GM21619 (cell line): ENCODE measurements at regions not wholly inside any gene's neighbourhood (a gene's known extent, or its start where the extent isn't known, plus 50 kb on each side); places are given as distances from the start of the nearest gene placed in this dataset.
"Not testable (repeated sequence)": the region's sequence is repeated elsewhere in the genome, so short reads cannot be mapped to it uniquely, and the experiment has no call there.

Experiments used
- ATAC-seq: cut with Tn5 transposase; IDR thresholded peaks from one replicate; pipeline ENCODE4 v1.9.1; 2021; ENCODE audit not compliant: unreplicated experiment

DNA sequence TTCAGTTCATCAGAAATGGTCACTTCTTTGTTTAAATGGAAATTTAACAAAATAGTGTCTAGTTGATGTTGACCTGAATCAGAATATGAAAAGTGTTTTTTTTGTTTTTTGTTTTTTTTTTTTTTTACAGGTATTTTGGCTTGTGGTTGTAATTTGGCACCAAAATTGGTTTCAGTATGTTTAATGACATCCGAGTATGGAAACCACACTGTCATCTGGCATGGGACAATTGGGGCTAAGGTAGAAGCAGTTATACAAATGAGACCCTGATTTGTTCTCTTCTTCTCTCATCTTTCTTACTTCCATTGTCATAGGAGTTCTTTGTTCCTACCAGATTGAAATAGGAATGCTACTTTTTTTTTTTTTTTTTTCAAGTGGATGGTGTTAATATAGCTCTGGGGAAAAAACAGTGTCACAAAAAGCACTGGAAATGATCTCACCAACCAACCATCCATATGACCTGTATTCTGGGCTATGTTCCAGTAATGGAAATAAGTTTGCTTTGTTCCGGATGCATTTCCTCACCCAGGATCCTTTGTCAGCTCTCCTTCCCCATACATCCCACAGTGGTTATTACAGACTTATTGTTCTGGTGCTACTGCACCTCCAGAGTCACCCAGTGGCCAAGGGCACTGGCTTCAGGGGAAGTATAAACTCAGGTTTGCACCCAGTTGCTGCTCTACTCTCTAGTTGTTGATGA is 95.8 kb downstream of the ATXN3L start:
- no peak for ATAC-seq

- no peak for ATAC-seq
These were observed 98.9 kb downstream of the ATXN3L start for GRCh38 chrX:13220916-13221315.

GRCh38 chrX:13219991-13220764 is 99.7 kb downstream of the ATXN3L start:
- ATAC-seq = no peak

DNA sequence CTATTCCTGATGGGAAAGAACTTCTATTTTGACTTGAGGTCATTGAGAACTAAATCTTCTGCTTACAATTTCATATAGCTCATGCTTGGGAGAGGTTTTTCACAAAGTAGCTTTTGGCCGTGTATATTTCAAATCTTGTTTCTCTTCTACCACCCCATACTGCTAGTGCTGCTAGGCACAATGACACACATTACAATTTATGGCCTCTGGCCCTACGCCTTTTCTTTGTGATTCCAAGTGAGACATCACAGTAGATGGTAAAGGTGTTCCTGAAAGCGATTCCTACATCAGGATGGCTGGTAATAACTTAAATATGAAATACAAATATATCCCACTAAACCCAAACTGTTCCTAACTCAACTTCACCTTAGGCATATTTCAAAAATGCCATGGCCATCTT is 101.1 kb downstream of the ATXN3L start:
- no peak for ATAC-seq

DNA sequence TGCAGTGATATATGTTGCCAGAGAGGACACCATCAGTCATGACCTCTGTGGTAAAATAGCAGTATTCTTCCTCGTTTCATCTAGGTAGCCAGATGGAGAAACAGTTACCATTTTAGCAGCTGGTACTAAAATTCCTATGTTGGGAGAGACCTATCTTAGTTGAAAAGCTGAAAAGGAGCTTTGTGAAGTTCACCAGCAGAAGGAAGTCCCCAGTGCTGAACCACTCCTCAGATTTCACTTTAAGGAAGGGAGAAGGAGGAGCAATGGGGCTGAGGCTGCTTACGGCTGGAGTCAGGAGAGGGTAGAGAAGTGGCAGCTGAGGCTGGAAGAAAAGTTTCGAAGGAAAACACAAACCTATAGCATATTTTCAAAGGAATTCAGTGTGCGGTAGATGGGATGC is 103.7 kb downstream of the ATXN3L start:
- no peak for ATAC-seq

GRCh38 chrX:13215729-13216128 is 104.1 kb downstream of the ATXN3L start:
- no peak for ATAC-seq

GRCh38 chrX:13212191-13212651 is 107.6 kb downstream of the ATXN3L start:
- ATAC-seq = no peak

DNA sequence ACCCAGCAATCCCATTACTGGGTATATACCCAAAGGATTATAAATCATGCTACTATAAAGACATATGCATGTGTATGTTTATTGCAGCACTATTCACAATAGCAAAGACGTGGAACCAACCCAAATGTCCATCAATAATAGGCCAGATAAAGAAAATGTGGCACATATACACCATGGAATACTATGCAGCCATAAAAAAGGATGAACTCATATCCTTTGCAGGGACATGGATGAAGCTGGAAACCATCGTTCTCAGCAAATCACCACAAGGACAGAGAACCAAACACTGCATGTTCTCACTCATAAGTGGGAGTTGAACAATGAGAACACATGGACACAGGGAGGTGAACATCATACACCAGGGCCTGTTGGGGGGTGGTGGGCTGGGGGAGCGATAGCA is 109.7 kb downstream of the ATXN3L start:
- not testable (repeated sequence) for ATAC-seq

DNA sequence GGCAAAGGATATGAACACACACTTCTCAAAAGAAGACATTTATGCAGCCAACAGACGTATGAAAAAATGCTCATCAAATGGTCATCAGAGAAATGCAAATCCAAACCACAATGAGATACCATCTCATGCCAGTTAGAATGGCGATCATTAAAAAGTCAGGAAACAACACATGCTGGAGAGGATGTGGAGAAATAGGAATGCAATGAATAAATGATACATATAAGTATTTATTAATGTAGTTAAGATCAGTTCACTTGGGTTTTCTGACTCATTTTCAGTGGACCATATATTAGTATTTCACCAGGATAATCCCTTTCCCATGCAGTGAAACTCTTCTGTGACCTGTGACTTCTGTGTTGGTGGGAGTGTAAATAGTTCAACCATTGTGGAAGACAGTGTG is 110.1 kb downstream of the ATXN3L start:
- not testable (repeated sequence) for ATAC-seq

DNA sequence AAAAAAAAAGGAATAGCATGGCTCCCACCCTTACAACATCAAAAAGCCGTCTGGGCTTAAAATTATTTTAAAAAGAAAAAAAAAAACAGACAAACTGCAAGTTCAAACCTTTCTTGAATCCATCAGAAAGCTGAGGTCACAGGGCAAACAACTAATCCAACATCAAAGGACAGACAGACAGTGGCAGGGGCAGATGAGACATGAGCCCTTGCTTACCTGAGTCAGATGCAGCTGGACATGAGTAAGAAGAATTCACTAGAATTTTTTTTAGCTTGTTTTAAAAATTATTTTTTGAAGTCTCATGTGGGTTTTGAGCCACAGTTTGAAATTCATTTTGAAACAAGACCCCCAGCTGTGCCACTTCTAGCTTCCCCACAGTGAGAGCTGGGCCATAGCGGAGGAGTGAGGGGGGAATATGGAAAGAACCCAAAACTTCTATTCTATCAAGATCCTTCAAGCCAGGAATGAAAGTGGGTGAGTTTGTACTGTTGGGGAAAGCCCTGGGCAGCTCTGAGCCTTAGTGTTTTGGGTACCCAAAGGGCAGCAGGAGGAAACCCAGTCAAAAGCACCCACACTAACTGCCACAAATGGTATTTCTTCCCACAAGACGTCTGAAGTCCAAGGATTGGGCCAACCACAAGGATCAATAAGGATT is 111.4 kb downstream of the ATXN3L start:
- ATAC-seq = no peak

DNA sequence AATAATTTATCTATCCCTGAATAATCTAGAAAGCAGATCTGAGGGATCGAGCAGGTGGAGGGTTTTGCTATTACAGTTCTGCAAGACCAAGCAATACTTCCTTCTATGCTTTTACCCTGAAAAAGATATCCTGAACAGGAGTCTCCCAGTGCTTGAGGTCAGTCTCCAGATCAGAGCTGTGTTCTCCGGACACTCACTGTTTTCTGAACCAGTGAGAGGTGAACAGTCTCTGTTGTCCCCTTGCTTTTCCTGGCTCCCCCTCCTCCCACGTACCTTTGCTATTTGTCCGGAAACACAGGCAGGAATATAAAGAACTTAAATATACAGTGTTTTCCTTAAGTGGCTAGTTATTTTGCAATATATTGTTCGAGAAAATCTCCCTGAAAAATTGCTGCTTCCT is 116.6 kb downstream of the ATXN3L start:
- ATAC-seq = no peak

GRCh38 chrX:13201605-13202219 is 118.1 kb downstream of the ATXN3L start:
- no peak for ATAC-seq

- no peak for ATAC-seq
These were observed 119.5 kb downstream of the ATXN3L start for GRCh38 chrX:13200398-13200797.

DNA sequence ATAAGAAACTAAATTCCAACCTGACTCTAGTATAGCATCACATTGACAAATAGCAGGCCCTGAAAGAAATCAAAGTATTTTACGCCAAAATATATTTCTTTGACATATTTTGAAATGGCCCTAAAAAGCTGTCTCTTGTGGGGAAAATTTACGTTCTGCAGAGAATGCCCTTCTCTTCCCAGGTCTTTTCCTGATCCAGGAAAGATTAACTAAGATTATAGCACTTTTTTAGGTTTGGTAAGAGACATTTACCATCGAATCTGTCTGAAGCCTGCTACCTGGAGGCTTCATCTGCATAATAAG is 121.1 kb downstream of the ATXN3L start:
- ATAC-seq = no peak

GRCh38 chrX:13198056-13198761 is 121.6 kb downstream of the ATXN3L start:
- no peak for ATAC-seq

- no peak for ATAC-seq
These were observed 123.1 kb downstream of the ATXN3L start for GRCh38 chrX:13196782-13197181.

GRCh38 chrX:13195340-13195739 is 124.5 kb downstream of the ATXN3L start:
- no peak for ATAC-seq

DNA sequence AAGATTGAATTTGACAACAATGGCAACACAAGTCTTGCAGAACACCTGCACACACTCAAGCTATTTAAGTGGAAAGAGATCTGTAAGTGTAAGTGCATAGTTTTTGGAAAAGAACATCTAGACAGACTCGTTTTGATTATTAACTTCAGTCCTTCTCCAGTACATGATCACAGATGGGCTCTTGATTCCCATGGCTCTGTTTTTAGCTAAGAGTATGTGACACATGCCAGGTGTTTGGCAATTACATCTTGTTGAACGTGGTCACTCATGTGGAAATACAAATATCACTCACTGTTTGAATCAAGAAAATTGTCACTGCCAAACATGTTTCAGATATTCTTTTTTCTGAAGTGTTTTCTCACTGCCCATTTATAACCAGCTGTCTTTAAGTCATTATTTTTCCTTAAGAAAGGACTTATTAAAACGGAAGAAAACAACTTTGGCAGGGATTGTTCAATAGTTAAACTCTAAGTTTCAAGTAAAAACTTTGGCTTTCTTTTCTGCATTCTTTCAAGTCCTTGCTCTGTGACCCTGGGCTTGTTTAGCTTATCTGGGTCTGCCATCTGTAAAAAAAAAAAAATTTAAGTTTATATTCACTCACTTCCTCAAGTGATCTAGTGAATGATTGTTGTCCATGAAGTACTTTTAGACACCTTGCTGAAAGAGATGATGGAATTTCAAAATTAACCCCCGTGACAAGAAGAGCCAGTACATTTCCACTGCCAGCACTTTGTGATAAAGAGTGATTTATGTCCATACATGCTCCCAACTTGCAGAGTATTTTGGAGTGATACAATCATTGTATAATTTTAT is 125.4 kb downstream of the ATXN3L start:
- no peak for ATAC-seq

DNA sequence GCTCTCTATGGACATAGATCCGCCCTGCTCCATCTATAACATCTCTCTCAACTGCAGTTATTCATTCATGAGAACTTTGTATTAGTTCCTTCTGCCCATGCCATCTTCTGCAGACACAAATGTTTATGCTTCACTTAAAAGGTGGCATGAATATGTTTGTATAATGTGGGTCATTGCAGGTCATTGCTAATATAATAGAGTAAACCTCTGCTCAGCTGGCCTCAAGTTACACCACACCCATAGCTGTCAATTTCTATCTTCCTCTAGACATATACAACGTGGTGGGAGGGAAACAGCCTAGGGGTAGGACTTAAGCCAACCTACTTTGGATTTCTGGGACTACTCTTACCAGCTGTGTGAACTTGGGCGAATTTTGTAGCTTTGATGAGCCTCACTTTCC is 129.8 kb downstream of the ATXN3L start:
- no peak for ATAC-seq

DNA sequence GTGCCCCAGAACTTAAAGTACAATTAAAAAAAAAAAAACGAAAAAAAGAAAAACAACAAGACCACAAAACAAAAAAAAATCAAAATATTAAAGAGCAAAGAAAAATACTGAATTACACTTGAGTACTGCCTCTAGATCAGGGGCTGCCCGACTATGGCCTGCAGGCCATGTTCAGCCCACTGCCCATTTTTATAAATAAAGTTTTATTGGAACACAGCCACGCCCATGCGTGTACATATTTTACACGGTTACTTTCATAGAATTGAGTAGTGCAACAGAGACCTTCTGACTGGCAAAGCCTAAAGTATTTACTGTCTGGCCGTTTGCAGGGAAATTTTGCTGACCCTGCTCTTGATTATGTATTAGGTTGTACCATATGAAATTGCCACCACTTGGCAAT is 130.5 kb downstream of the ATXN3L start:
- ATAC-seq = no peak
